RWPE2 (cell line): ENCODE measurements at regions not wholly inside any gene's neighbourhood (a gene's known extent, or its start where the extent isn't known, plus 50 kb on each side); places are given as distances from the start of the nearest gene placed in this dataset.
"Not testable (repeated sequence)": the region's sequence is repeated elsewhere in the genome, so short reads cannot be mapped to it uniquely, and the experiment has no call there.

Experiments
- ATAC-seq: fragments of 200-7000 bp; cut with Tn5 transposase; 3 replicates; pipeline ENCODE4 v1.9.1; 2021; ENCODE audit warnings: low read depth
- DNase-seq: peaks from one replicate; pipeline ENCODE4 v3.0.0-alpha.2; 2020; ENCODE audit warnings: low spot score
- H3K27ac ChIP-seq: fragments of 450-650 bp; 2 replicates; pipeline ENCODE4 v1.5.1; 2017; ENCODE audit warnings: mild to moderate bottlenecking; ENCODE audit not compliant: poor library complexity, severe bottlenecking
- H3K27me3 ChIP-seq: fragments of 250-450 bp; sonication (Bioruptor Pico); 2 replicates; pipeline ENCODE4 v1.5.1; 2021; ENCODE audit warnings: mild to moderate bottlenecking, moderate library complexity; ENCODE audit not compliant: insufficient read depth, poor library complexity, severe bottlenecking
- H3K36me3 ChIP-seq: fragments of 250-450 bp; sonication (Bioruptor Pico); 2 replicates; pipeline ENCODE4 v1.5.1; 2020; ENCODE audit warnings: low read depth, mild to moderate bottlenecking, moderate library complexity
- H3K4me1 ChIP-seq: fragments of 250-450 bp; sonication (Bioruptor Pico); 2 replicates; pipeline ENCODE4 v1.5.1; 2021; ENCODE audit warnings: mild to moderate bottlenecking, moderate library complexity; ENCODE audit not compliant: insufficient read depth, poor library complexity, severe bottlenecking
- H3K4me3 ChIP-seq: fragments of 250-450 bp; sonication (Bioruptor Pico); 2 replicates; pipeline ENCODE4 v1.5.1; 2021; ENCODE audit warnings: mild to moderate bottlenecking, moderate library complexity; ENCODE audit not compliant: severe bottlenecking
- H3K9me3 ChIP-seq: fragments of 250-450 bp; sonication (Bioruptor Pico); 2 replicates; pipeline ENCODE4 v1.5.1; 2021; ENCODE audit warnings: mild to moderate bottlenecking, moderate library complexity; ENCODE audit not compliant: severe bottlenecking
- TF ChIP-seq, protein P1 (sequence below): fragments of 450-650 bp; IDR thresholded peaks from one replicate; pipeline ENCODE4 v1.5.1; 2017; ENCODE audit warnings: mild to moderate bottlenecking, moderate library complexity; ENCODE audit not compliant: poor library complexity, severe bottlenecking

DNA sequence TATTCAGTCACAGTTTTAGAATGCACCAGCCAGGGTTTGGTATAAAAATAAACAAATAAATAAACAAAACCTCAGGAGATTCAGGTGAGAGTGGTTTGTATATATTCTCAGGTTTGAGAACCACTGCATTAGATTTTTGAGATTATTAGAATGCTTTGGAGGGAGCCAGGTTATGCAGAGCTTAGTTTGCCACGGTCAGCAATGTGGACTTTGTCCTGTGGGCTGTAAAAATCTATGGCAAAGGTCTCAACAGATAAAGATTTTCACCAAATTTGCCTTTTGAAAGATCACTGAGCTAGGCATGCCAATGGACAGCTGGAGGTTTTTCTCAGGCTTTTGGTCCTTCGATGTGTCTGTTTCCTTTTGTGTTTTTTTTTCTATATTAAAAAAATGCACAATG is 650.1 kb upstream of the RAG2 start:
- no peaks in the 10 kb centered on the region for H3K27me3 ChIP-seq
- H3K27ac ChIP-seq = no peak overlapping the region
- TF ChIP-seq, protein P1, sequence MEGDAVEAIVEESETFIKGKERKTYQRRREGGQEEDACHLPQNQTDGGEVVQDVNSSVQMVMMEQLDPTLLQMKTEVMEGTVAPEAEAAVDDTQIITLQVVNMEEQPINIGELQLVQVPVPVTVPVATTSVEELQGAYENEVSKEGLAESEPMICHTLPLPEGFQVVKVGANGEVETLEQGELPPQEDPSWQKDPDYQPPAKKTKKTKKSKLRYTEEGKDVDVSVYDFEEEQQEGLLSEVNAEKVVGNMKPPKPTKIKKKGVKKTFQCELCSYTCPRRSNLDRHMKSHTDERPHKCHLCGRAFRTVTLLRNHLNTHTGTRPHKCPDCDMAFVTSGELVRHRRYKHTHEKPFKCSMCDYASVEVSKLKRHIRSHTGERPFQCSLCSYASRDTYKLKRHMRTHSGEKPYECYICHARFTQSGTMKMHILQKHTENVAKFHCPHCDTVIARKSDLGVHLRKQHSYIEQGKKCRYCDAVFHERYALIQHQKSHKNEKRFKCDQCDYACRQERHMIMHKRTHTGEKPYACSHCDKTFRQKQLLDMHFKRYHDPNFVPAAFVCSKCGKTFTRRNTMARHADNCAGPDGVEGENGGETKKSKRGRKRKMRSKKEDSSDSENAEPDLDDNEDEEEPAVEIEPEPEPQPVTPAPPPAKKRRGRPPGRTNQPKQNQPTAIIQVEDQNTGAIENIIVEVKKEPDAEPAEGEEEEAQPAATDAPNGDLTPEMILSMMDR = no peak
- H3K4me3 ChIP-seq = no peak overlapping the region
- H3K4me1 ChIP-seq = no peaks in the 10 kb centered on the region
- DNase-seq (no peak), ATAC-seq (no peak)
- no peaks in the 10 kb centered on the region for H3K36me3 ChIP-seq
- H3K9me3 ChIP-seq = no peaks in the 10 kb centered on the region

DNA sequence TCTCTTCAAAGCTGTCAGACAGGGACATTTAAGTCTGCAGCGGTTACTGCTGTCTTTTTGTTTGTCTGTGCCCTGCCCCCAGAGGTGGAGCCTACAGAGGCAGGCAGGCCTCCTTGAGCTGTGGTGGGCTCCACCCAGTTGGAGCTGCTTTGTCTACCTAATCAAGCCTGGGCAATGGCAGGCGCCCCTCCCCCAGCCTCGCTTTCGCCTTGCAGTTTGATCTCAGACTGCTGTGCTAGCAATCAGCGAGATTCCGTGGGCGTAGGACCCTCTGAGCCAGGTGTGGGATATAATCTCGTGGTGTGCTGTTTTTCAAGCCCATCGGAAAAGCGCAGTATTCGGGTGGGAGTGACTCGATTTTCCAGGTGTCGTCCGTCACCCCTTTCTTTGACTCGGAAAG is 648.1 kb upstream of the RAG2 start:
- not testable (repeated sequence) for ATAC-seq, H3K4me3 ChIP-seq, H3K9me3 ChIP-seq, H3K4me1 ChIP-seq, DNase-seq, H3K27me3 ChIP-seq, H3K27ac ChIP-seq, H3K36me3 ChIP-seq

DNA sequence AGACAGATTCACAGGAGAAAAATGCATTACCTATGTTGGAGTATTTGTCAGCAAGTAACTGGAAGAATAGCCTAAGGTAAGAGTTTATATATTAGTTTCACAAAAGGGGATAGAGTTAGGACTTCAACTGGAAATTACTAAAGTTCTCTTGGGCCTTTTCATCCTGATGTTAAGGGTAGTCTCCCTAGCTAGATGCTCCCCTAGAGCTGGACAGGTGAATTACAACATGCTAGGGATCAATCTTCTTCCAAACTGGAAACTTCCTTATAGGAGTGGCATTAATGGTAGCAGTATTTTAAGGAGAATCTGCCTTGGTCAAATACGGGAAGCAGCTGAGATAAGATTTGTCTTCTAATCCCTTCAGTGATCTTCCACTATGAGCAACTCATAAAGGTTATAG is 632.8 kb upstream of the RAG2 start:
- ATAC-seq (no peak), DNase-seq (no peak)
- no peaks in the 10 kb centered on the region for H3K36me3 ChIP-seq
- no peak overlapping the region for H3K27ac ChIP-seq
- H3K27me3 ChIP-seq = no peaks in the 10 kb centered on the region
- H3K9me3 ChIP-seq = no peaks in the 10 kb centered on the region
- TF ChIP-seq, protein P1 = peak; percentile 8
- no peaks in the 10 kb centered on the region for H3K4me1 ChIP-seq
- H3K4me3 ChIP-seq = no peak overlapping the region

DNA sequence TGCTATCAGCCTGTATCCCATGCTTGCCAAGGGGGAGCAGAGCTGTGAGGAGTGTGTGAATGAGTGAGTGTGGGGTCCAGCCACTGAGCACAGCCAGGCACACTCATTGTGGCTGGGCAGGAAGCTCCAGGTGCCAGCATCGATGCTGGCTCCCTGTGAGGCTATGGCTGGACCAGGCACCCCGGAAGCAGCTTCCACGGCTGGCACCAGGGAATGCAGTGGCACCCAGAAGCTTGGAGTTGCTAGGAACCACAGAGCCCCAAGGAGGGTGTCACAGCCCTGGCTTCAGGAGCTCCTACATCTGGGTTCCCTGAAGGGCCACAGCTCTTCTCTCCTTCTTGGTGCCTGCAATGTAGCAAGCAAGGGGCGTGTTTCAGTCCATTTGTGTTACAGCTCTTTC is 625.9 kb upstream of the RAG2 start:
- ATAC-seq = no peak
- DNase-seq = no peak

DNA sequence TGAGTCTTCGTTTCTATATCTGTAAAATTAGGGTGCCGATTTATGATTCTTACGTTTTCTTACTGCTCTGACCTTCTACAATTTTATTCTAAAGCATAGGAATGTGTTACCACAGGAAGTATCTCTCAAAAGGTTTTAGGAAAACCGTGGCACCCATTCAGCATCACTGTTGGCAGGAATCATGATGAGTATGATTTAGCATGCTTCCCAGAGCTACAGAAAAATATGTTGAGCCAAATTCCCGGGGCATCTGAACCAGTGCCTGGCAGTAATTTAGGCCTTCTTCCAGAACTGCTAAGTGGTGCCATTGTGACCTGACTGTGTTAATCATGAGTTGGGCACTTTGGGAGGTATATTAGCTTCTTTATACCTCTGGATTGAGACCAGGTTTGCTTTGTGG is 605.0 kb upstream of the RAG2 start:
- H3K4me1 ChIP-seq = no peaks in the 10 kb centered on the region
- TF ChIP-seq, protein P1 = no peak
- no peak for DNase-seq
- no peak overlapping the region for H3K4me3 ChIP-seq
- H3K27ac ChIP-seq = no peak overlapping the region
- no peaks in the 10 kb centered on the region for H3K27me3 ChIP-seq
- no peaks in the 10 kb centered on the region for H3K36me3 ChIP-seq
- no peak for ATAC-seq
- H3K9me3 ChIP-seq = no peaks in the 10 kb centered on the region

More for the DNA sequence above, 625.9 kb upstream of the RAG2 start:
- H3K4me1 ChIP-seq = no peaks in the 10 kb centered on the region
- no peaks in the 10 kb centered on the region for H3K9me3 ChIP-seq
- H3K36me3 ChIP-seq = no peaks in the 10 kb centered on the region
- no peak overlapping the region for H3K27ac ChIP-seq
- H3K4me3 ChIP-seq = no peak overlapping the region
- TF ChIP-seq, protein P1 = no peak
- H3K27me3 ChIP-seq = no peaks in the 10 kb centered on the region
